Osteoblast (primary cell): ENCODE measurements at regions not wholly inside any gene's neighbourhood (a gene's known extent, or its start where the extent isn't known, plus 50 kb on each side); places are given as distances from the start of the nearest gene placed in this dataset.

Experiments
- DNase-seq: peaks from one replicate; pipeline ENCODE4 v3.0.0; 2011; ENCODE audit warnings: low spot score, mixed read lengths; ENCODE audit not compliant: insufficient read length; ENCODE audit errors: missing footprints
- H2AFZ ChIP-seq: 2 replicates; pipeline ENCODE4 v1.6.0; 2011; ENCODE audit warnings: mild to moderate bottlenecking, low read length
- H3K27ac ChIP-seq: 2 replicates; pipeline ENCODE4 v1.5.1; 2011; ENCODE audit warnings: mild to moderate bottlenecking, low read depth, low read length, moderate library complexity
- H3K27me3 ChIP-seq: 2 replicates; pipeline ENCODE4 v1.6.0; 2012; ENCODE audit warnings: mild to moderate bottlenecking, control low read depth, inconsistent platforms, low read length, moderate library complexity; ENCODE audit not compliant: insufficient read depth
- H3K36me3 ChIP-seq: 2 replicates; pipeline ENCODE4 v1.5.1; 2011; ENCODE audit warnings: mild to moderate bottlenecking, low read length, control low read depth, moderate library complexity; ENCODE audit not compliant: insufficient read depth
- H3K4me1 ChIP-seq: 2 replicates; pipeline ENCODE4 v1.5.1; 2011; ENCODE audit warnings: mild to moderate bottlenecking, low read length, control low read depth, moderate library complexity; ENCODE audit not compliant: insufficient read depth
- H3K4me2 ChIP-seq: 2 replicates; pipeline ENCODE4 v1.6.0; 2011; ENCODE audit warnings: mild to moderate bottlenecking, low read length; ENCODE audit not compliant: insufficient read depth
- H3K4me3 ChIP-seq: fragments of 200-600 bp; sonication (generic); 3 replicates; pipeline ENCODE4 v1.5.1; 2012; ENCODE audit warnings: mild to moderate bottlenecking, low read length, inconsistent platforms; ENCODE audit not compliant: insufficient read depth
- H3K79me2 ChIP-seq: 2 replicates; pipeline ENCODE4 v1.6.0; 2012; ENCODE audit warnings: mild to moderate bottlenecking, low read length, control low read depth, inconsistent platforms; ENCODE audit not compliant: insufficient read depth
- H3K9me3 ChIP-seq: 2 replicates; pipeline ENCODE4 v1.5.1; 2011; ENCODE audit warnings: low read depth, low read length, control low read depth
- H4K20me1 ChIP-seq: 2 replicates; pipeline ENCODE4 v1.6.0; 2012; ENCODE audit warnings: mild to moderate bottlenecking, low read length, control low read depth; ENCODE audit not compliant: insufficient read depth
- CTCF ChIP-seq: IDR thresholded peaks from 2 replicates; pipeline ENCODE4 v1.5.1; 2011; ENCODE audit warnings: mild to moderate bottlenecking, low read depth, low read length, moderate library complexity; ENCODE audit errors: extremely low read depth

- DNase-seq = no peak
- no peaks in the 10 kb centered on the region for H4K20me1 ChIP-seq
- H3K4me3 ChIP-seq = no peak overlapping the region
- no peak for TF ChIP-seq CTCF
- no peak overlapping the region for H3K4me2 ChIP-seq
- no peaks in the 10 kb centered on the region for H3K27me3 ChIP-seq
- H3K36me3 ChIP-seq = no peaks in the 10 kb centered on the region
- H3K79me2 ChIP-seq = no peaks in the 10 kb centered on the region
- no peak overlapping the region for H2AFZ ChIP-seq
- no peaks in the 10 kb centered on the region for H3K4me1 ChIP-seq
- H3K9me3 ChIP-seq = no peaks in the 10 kb centered on the region
- no peak overlapping the region for H3K27ac ChIP-seq
These were observed 418.8 kb downstream of the BCL11B start for GRCh38 chr14:98853063-98853729.

GRCh38 chr14:98855926-98856715 is 415.9 kb downstream of the BCL11B start:
- Histone ChIP-seq H3K4me3 (no peak overlapping the region), H3K79me2 (no peaks in the 10 kb centered on the region), H3K4me1 (no peaks in the 10 kb centered on the region), H3K4me2 (no peak overlapping the region), H3K9me3 (no peaks in the 10 kb centered on the region), H3K36me3 (no peaks in the 10 kb centered on the region), H4K20me1 (no peaks in the 10 kb centered on the region), H3K27ac (no peak overlapping the region), H2AFZ (no peak overlapping the region), H3K27me3 (no peaks in the 10 kb centered on the region)
- no peak for TF ChIP-seq CTCF
- no peak for DNase-seq

- Histone ChIP-seq H3K4me3 (no peak overlapping the region), H3K4me1 (no peaks in the 10 kb centered on the region), H3K9me3 (no peaks in the 10 kb centered on the region), H3K79me2 (no peaks in the 10 kb centered on the region), H2AFZ (no peak overlapping the region), H3K27ac (no peak overlapping the region), H4K20me1 (no peaks in the 10 kb centered on the region), H3K36me3 (no peaks in the 10 kb centered on the region), H3K4me2 (no peak overlapping the region), H3K27me3 (no peaks in the 10 kb centered on the region)
- TF ChIP-seq CTCF = no peak
- DNase-seq = no peak
These were observed 413.8 kb downstream of the BCL11B start for GRCh38 chr14:98858158-98858557.

- Histone ChIP-seq H3K36me3 (no peaks in the 10 kb centered on the region), H3K4me1 (no peaks in the 10 kb centered on the region), H4K20me1 (no peaks in the 10 kb centered on the region), H3K4me2 (no peak overlapping the region), H3K79me2 (no peaks in the 10 kb centered on the region), H2AFZ (no peak overlapping the region), H3K9me3 (no peaks in the 10 kb centered on the region), H3K27ac (no peak overlapping the region), H3K4me3 (no peak overlapping the region), H3K27me3 (no peaks in the 10 kb centered on the region)
- TF ChIP-seq CTCF = no peak
- no peak for DNase-seq
These were observed 413.4 kb downstream of the BCL11B start for GRCh38 chr14:98858561-98858960.
